ENCODE measurements at regions not wholly inside any gene's neighbourhood (a gene's known extent, or its start where the extent isn't known, plus 50 kb on each side); places are given as distances from the start of the nearest gene placed in this dataset.

- peaks cover 0 to 8% of the 10 kb centered on the region in 2 experiments for H3K9me3 ChIP-seq (ENCODE audit: control insufficient read depth in 1 of 2, insufficient read depth in 1 of 2, low read length in 2 of 2)
- H3K4me1 ChIP-seq (ENCODE audit: insufficient read depth, low read length): no peaks in the 10 kb centered on the region
- H3K36me3 ChIP-seq (ENCODE audit: insufficient read depth, low read length): no peaks in the 10 kb centered on the region
- no peak overlapping the region for H3K27ac Mint-ChIP-seq
- H3K4me1 Mint-ChIP-seq (ENCODE audit: low read depth): no peaks in the 10 kb centered on the region
- H3K36me3 Mint-ChIP-seq (ENCODE audit: low read depth): no peaks in the 10 kb centered on the region
- intact Hi-C loops (cut with DNase I, micrococcal nuclease): no loop called here
- no peak for ATAC-seq (ENCODE audit: poor library complexity)
- ChIA-PET CTCF (no interaction called here), POLR2A (no interaction called here)
- H3K4me3 ChIP-seq (ENCODE audit: low read length): no peak overlapping the region
- H3K27me3 ChIP-seq (ENCODE audit: control insufficient read depth in 1 of 2, insufficient read depth in 2 of 2, low read length in 2 of 2): no peaks in the 10 kb centered on the region
- H3K4me3 Mint-ChIP-seq: no peak overlapping the region
- no peaks in the 10 kb centered on the region for H3K9me3 Mint-ChIP-seq
- DNase-seq: no peak
- peaks cover 5% of the 10 kb centered on the region for H3K27me3 Mint-ChIP-seq
- no peak for TF ChIP-seq CTCF (IDR thresholded peaks at IDR 0.05)
- no peak overlapping the region for H3K27ac ChIP-seq (ENCODE audit: low read depth in 1 of 2, low read length in 2 of 2)
These were observed 606.9 kb downstream of the CDH26 start for GRCh38 chr20:60565083-60565482.

DNA sequence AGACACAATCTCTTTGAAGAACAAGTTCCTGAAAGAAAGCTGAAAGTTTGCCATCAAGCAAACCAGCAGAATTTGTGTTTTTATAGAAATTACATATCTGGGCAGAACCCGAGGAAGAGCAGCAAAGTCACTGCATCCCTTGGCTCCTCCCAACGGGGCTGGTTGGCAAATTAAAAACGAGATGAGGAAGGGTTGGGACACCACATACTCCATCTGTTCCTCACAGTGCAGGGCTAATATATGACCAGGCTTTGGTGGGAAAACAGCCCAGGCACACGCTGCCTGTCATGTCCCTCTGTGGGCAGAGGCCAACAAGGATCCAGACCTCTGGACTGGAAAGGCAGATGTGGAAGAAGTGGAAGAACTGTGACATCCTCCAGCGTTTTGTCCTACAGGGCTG, 607.3 kb downstream of the CDH26 start:
- H3K4me3 ChIP-seq (ENCODE audit: low read length): no peak overlapping the region
- ChIA-PET CTCF (no interaction called here), POLR2A (no interaction called here)
- H3K4me1 ChIP-seq (ENCODE audit: insufficient read depth, low read length): no peaks in the 10 kb centered on the region
- intact Hi-C loops (cut with DNase I, micrococcal nuclease): no loop called here
- DNase-seq (no peak), ATAC-seq (ENCODE audit: poor library complexity) (no peak)
- no peaks in the 10 kb centered on the region for H3K36me3 ChIP-seq (ENCODE audit: insufficient read depth, low read length)
- Mint-ChIP-seq H3K4me1 (ENCODE audit: low read depth) (no peaks in the 10 kb centered on the region), H3K4me3 (no peak overlapping the region), H3K27me3 (peaks cover 5% of the 10 kb centered on the region), H3K36me3 (ENCODE audit: low read depth) (no peaks in the 10 kb centered on the region), H3K27ac (no peak overlapping the region), H3K9me3 (no peaks in the 10 kb centered on the region)
- no peaks in the 10 kb centered on the region for H3K27me3 ChIP-seq (ENCODE audit: control insufficient read depth in 1 of 2, insufficient read depth in 2 of 2, low read length in 2 of 2)
- H3K9me3 ChIP-seq (ENCODE audit: control insufficient read depth in 1 of 2, insufficient read depth in 1 of 2, low read length in 2 of 2): peaks cover 0 to 8% of the 10 kb centered on the region in 2 experiments
- no peak for TF ChIP-seq CTCF (IDR thresholded peaks at IDR 0.05)
- no peak overlapping the region for H3K27ac ChIP-seq (ENCODE audit: low read depth in 1 of 2, low read length in 2 of 2)

DNA sequence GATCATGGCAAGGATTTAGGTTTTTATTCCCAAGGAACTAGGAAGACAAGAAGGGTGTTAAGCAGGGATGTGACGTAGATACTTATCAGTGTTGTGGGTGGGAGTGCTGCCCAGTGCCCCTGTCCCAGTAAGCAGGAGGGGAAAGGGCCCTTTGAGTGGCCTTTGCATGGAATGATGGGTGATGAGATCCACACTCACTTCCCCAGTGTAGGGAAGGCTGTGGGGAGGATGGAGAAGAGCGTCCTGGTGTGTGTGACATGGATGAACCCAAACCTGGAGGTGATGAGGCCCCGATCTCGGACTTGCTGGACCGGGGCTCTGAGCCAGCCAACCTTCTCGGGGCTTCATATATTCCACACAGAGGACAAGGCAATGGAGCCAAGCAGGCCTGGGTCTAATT, 610.9 kb downstream of the CDH26 start:
- Mint-ChIP-seq H3K27me3 (peaks cover 5% of the 10 kb centered on the region), H3K9me3 (no peaks in the 10 kb centered on the region)
- POLR2A ChIA-PET: no interaction called here

More for the DNA sequence above, 610.9 kb downstream of the CDH26 start:
- H3K27ac ChIP-seq (ENCODE audit: low read depth in 1 of 2, low read length in 2 of 2): no peak overlapping the region
- Mint-ChIP-seq H3K4me3 (no peak overlapping the region), H3K27ac (no peak overlapping the region), H3K36me3 (ENCODE audit: low read depth) (no peaks in the 10 kb centered on the region), H3K4me1 (ENCODE audit: low read depth) (no peaks in the 10 kb centered on the region)
- DNase-seq (no peak), ATAC-seq (ENCODE audit: poor library complexity) (no peak)
- no peak for TF ChIP-seq CTCF (IDR thresholded peaks at IDR 0.05)
- CTCF ChIA-PET: no interaction called here
- no peaks in the 10 kb centered on the region for H3K27me3 ChIP-seq (ENCODE audit: control insufficient read depth in 1 of 2, insufficient read depth in 2 of 2, low read length in 2 of 2)
- intact Hi-C loops (cut with DNase I, micrococcal nuclease): no loop called here
- no peak overlapping the region for H3K4me3 ChIP-seq (ENCODE audit: low read length)
- H3K36me3 ChIP-seq (ENCODE audit: insufficient read depth, low read length): no peaks in the 10 kb centered on the region
- peaks cover 0 to 8% of the 10 kb centered on the region in 2 experiments for H3K9me3 ChIP-seq (ENCODE audit: control insufficient read depth in 1 of 2, insufficient read depth in 1 of 2, low read length in 2 of 2)
- H3K4me1 ChIP-seq (ENCODE audit: insufficient read depth, low read length): no peaks in the 10 kb centered on the region

Data from CD4-positive, alpha-beta T cell (primary cell).